ENCODE measurements at regions not wholly inside any gene's neighbourhood (a gene's known extent, or its start where the extent isn't known, plus 50 kb on each side); places are given as distances from the start of the nearest gene placed in this dataset.

GRCh38 chr5:86029308-86029707 is 588.4 kb upstream of the COX7C start:
- no peak for TF ChIP-seq ZBTB7A (IDR thresholded peaks at IDR 0.05; ENCODE audit: low read depth)
- no peak for TF ChIP-seq NFIC (IDR thresholded peaks at IDR 0.05)
- TF ChIP-seq RAD21 (IDR thresholded peaks at IDR 0.05; ENCODE audit: low read depth): no peak
- TF ChIP-seq YY1 (IDR thresholded peaks at IDR 0.05; ENCODE audit: low read depth): no peak
- TF ChIP-seq CREB1 (IDR thresholded peaks at IDR 0.05; ENCODE audit: low read depth): no peak
- TF ChIP-seq FOXM1 (IDR thresholded peaks at IDR 0.05; ENCODE audit: borderline replicate concordance, low read depth): no peak
- TF ChIP-seq USF1 (IDR thresholded peaks at IDR 0.05): no peak
- no peak for TF ChIP-seq MAX (IDR thresholded peaks at IDR 0.05)
- no peak for TF ChIP-seq CEBPB (IDR thresholded peaks at IDR 0.05)
- no peak for TF ChIP-seq REST (IDR thresholded peaks at IDR 0.05; ENCODE audit: low read depth)
- no peak for TF ChIP-seq EP300 (IDR thresholded peaks at IDR 0.05; ENCODE audit: borderline replicate concordance)
- no peak for TF ChIP-seq TAF1 (IDR thresholded peaks at IDR 0.05; ENCODE audit: low read depth)
- TF ChIP-seq TCF12 (IDR thresholded peaks at IDR 0.05; ENCODE audit: low read depth): no peak
- no peak for TF ChIP-seq EGR1 (IDR thresholded peaks at IDR 0.05)
- no peak for TF ChIP-seq TEAD4 (IDR thresholded peaks at IDR 0.05)

GRCh38 chr5:86030753-86031152 is 587.0 kb upstream of the COX7C start:
- TF ChIP-seq EP300 (IDR thresholded peaks at IDR 0.05; ENCODE audit: borderline replicate concordance): no peak
- no peak for TF ChIP-seq CEBPB (IDR thresholded peaks at IDR 0.05)
- TF ChIP-seq FOXM1 (IDR thresholded peaks at IDR 0.05; ENCODE audit: borderline replicate concordance, low read depth): no peak
- peak; percentile 70 for TF ChIP-seq NFIC (IDR thresholded peaks at IDR 0.05)

- TF ChIP-seq TAF1 (IDR thresholded peaks at IDR 0.05; ENCODE audit: low read depth): no peak
- no peak for TF ChIP-seq YY1 (IDR thresholded peaks at IDR 0.05; ENCODE audit: low read depth)
- no peak for TF ChIP-seq CREB1 (IDR thresholded peaks at IDR 0.05; ENCODE audit: low read depth)
- TF ChIP-seq USF1 (IDR thresholded peaks at IDR 0.05): no peak
- no peak for TF ChIP-seq TCF12 (IDR thresholded peaks at IDR 0.05; ENCODE audit: low read depth)
- no peak for TF ChIP-seq FOXM1 (IDR thresholded peaks at IDR 0.05; ENCODE audit: borderline replicate concordance, low read depth)
- no peak for TF ChIP-seq RAD21 (IDR thresholded peaks at IDR 0.05; ENCODE audit: low read depth)
- TF ChIP-seq NFIC (IDR thresholded peaks at IDR 0.05): no peak
- no peak for TF ChIP-seq EGR1 (IDR thresholded peaks at IDR 0.05)
- TF ChIP-seq ZBTB7A (IDR thresholded peaks at IDR 0.05; ENCODE audit: low read depth): no peak
- no peak for TF ChIP-seq EP300 (IDR thresholded peaks at IDR 0.05; ENCODE audit: borderline replicate concordance)
- no peak for TF ChIP-seq CEBPB (IDR thresholded peaks at IDR 0.05)
- no peak for TF ChIP-seq MAX (IDR thresholded peaks at IDR 0.05)
- no peak for TF ChIP-seq REST (IDR thresholded peaks at IDR 0.05; ENCODE audit: low read depth)
- no peak for TF ChIP-seq TEAD4 (IDR thresholded peaks at IDR 0.05)
Measured at GRCh38 chr5:86038566-86038965, 579.2 kb upstream of the COX7C start.

GRCh38 chr5:86039351-86039750 is 578.4 kb upstream of the COX7C start:
- TF ChIP-seq TCF12 (IDR thresholded peaks at IDR 0.05; ENCODE audit: low read depth) (no peak), NFIC (IDR thresholded peaks at IDR 0.05) (no peak), REST (IDR thresholded peaks at IDR 0.05; ENCODE audit: low read depth) (no peak), YY1 (IDR thresholded peaks at IDR 0.05; ENCODE audit: low read depth) (no peak), FOXM1 (IDR thresholded peaks at IDR 0.05; ENCODE audit: borderline replicate concordance, low read depth) (no peak), TAF1 (IDR thresholded peaks at IDR 0.05; ENCODE audit: low read depth) (no peak), CEBPB (IDR thresholded peaks at IDR 0.05) (no peak), CREB1 (IDR thresholded peaks at IDR 0.05; ENCODE audit: low read depth) (no peak), ZBTB7A (IDR thresholded peaks at IDR 0.05; ENCODE audit: low read depth) (no peak), EGR1 (IDR thresholded peaks at IDR 0.05) (no peak), RAD21 (IDR thresholded peaks at IDR 0.05; ENCODE audit: low read depth) (no peak), USF1 (IDR thresholded peaks at IDR 0.05) (no peak), EP300 (IDR thresholded peaks at IDR 0.05; ENCODE audit: borderline replicate concordance) (no peak), MAX (IDR thresholded peaks at IDR 0.05) (no peak)
